Right cardiac atrium (tissue), 5 donors: ENCODE measurements at regions not wholly inside any gene's neighbourhood (a gene's known extent, or its start where the extent isn't known, plus 50 kb on each side); places are given as distances from the start of the nearest gene placed in this dataset.

Experiments used
- ATAC-seq, 2 donors: fragments of 200-7000 bp; cut with Tn5 transposase; one replicate each; pipeline versions ENCODE4 v1.8.0 to v1.9.1; 2020; ENCODE audit warnings: moderate library complexity in 2 of 2, mild to moderate bottlenecking in 1 of 2
- DNase-seq, 3 donors: peaks; one replicate each; pipeline ENCODE4 v3.0.0-alpha.2; 2020
- H3K27ac ChIP-seq: one replicate; pipeline ENCODE4 v1.5.1; 2013; ENCODE audit warnings: mild to moderate bottlenecking, low read length, control low read depth, moderate library complexity
- H3K27me3 ChIP-seq: one replicate; pipeline ENCODE4 v1.6.1; 2013; ENCODE audit not compliant: control insufficient read depth, insufficient read depth
- H3K4me1 ChIP-seq: one replicate; pipeline ENCODE4 v1.6.1; 2013; ENCODE audit warnings: low read length; ENCODE audit not compliant: control insufficient read depth, insufficient read depth
- H3K4me3 ChIP-seq: one replicate; pipeline ENCODE4 v1.5.1; 2013; ENCODE audit warnings: low read length, control low read depth
- H3K9me3 ChIP-seq: one replicate; pipeline ENCODE4 v1.6.1; 2013; ENCODE audit warnings: low read length; ENCODE audit not compliant: control insufficient read depth
- WGBS: extraction: QIAGEN DNeasy Blood & Tissue Kit; methylation state at CpG from one replicate; pipeline ENCODE4 v1.1.7; 2013; 5-methylcytosine and 5-hydroxymethylcytosine counted together
- intact Hi-C, 4 donors: fragments of 100-400 bp; cut with DNase I; formaldehyde crosslinking; loops; one replicate each; pipeline versions ENCODE4 v1.11.0 to v1.14.0; 2022 to 2023
- donor health status: healthy with polysubstance abuse.
- donor health status: DM: no; HTN: yes; CAD: no.
- donor health status: DM: no; HTN: no; CAD: no.
- donor health status: DM: no; HTN: yes; CAD: no; lungs with severe emphysema.
- donor health status: DM: yes; HTN: yes; CAD: no.

DNA sequence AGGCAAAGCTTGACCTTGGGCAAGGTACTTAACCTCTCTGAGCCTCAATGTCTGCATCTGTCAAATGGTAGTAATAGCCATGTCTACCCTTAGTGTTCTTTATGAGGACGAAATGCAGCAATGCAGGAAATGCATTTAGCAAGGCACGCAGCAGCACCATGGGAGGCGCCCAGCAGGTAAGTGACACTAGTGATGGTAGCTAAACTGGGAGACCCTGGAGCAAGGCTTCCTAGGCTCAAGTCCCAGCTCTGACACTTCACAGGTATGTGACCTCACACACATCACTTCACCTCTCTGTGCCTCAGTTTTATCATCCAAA lies 289.0 kb downstream of the RRAGC start:
- H3K9me3 ChIP-seq, result no peaks in the 10 kb centered on the region
- H3K27me3 ChIP-seq, result no peaks in the 10 kb centered on the region
- H3K4me1 ChIP-seq, result no peaks in the 10 kb centered on the region
- intact Hi-C loops, result no loop called here
- ATAC-seq (no peak), DNase-seq (no peak)
- H3K4me3 ChIP-seq, result no peak overlapping the region
- H3K27ac ChIP-seq, result no peak overlapping the region
- 80% methylated on average over 3 of the region's 3 CpGs for WGBS

DNA sequence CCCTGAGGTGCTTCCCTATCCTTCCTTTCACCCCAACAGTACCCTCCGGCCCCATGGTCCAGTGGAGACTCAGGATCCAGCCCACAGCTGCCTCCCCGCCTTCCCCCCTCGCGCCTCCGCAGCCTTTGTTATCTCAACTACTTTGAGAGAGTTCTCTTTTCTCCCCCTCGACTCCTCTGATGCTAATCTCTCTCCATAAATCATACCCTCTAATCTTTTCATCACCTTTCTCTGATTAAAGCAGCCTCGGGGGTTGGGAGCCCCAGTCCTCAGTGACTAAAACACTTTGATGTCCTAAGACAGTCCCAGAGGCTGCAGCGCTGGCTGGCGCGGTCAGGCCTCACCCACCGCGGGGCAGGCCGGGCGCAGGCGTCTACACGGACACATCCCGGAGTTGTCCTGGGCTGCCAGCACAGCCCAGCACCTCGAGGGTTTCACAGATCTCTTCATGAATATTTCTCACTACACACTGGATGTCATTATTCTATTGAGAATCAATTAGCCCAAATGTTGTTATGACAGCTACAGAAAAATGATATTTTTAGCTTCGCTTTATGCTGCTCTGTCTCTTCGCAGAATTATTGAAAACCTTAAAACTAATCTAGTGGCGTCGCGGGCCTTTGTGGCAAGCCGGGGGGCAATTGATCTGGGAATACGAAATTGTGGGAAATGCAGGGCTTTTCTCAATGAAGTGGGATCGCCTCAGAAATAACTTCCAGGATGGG lies 289.5 kb downstream of the RRAGC start:
- ATAC-seq (no peak), DNase-seq (no peak)
- no peak overlapping the region for H3K27ac ChIP-seq
- no peaks in the 10 kb centered on the region for H3K4me1 ChIP-seq
- no peaks in the 10 kb centered on the region for H3K9me3 ChIP-seq
- no peak overlapping the region for H3K4me3 ChIP-seq
- intact Hi-C loops, result no loop called here
- no peaks in the 10 kb centered on the region for H3K27me3 ChIP-seq
- 52% methylated on average over 26 of the region's 26 CpGs for WGBS

DNA sequence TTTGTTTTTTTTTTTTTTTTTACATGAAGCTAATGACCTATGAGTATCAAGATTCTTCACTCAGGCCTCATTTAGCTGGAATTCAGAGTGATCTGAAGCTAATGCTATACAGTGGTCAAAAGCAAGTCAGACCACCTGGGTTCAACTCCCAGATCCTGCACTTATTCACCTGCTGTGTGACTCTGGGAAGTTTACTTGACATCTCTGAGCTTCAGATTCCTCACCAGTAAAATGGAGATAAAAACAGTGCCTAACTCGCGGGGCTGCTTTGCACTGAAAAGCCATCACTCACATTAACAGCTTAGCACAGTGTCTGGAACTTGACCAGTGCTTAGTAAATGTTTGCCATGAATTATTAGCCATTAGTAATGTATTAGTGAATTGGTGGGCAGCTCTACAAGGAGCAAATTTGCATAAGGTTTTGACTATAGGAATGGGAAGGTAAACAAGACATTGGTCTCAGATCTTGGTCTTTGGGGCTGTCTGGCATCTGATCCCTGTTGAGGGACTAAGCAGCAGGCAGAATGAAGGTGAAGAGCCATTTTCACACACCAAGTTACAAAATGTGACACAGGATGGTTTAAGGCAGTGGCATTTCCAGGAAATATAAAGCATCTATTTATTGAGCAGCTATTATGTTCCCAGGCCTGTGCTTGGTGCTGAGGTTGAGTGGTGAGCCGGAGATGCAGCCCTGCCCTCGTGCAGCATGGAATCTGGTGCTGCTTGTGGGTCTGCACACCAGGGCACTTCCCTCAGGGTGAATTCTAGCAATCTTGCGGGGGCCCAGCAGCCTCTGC lies 291.3 kb downstream of the RRAGC start:
- Histone ChIP-seq H3K9me3 (no peaks in the 10 kb centered on the region), H3K4me1 (no peaks in the 10 kb centered on the region), H3K27me3 (peaks cover 4% of the 10 kb centered on the region), H3K27ac (no peak overlapping the region), H3K4me3 (no peak overlapping the region)
- DNase-seq, result no peak
- intact Hi-C loops, result no loop called here
- no peak for ATAC-seq
- WGBS, result 88% methylated on average over 5 of the region's 5 CpGs

DNA sequence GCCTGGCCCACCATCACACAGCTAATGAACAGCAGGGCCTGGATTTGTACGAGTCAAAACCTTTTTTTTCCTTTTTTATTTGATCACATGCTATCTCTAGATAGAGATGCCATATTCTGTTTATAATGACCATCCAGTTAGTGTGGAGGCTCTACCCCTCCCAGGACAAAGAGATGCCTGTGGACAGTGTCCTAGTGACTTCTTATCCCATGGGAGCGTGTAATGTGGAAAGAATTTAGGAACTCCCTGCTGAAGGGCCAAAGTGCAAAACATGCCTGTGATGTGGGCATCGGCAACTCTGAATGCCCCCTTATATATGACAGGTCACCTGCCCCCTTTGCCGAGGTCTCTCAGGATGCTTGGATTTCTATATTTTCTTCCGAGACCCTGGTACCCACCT lies 292.2 kb downstream of the RRAGC start:
- ATAC-seq (no peak), DNase-seq (no peak)
- intact Hi-C loops, result no loop called here
- Histone ChIP-seq H3K4me1 (no peaks in the 10 kb centered on the region), H3K4me3 (no peak overlapping the region), H3K27ac (no peak overlapping the region), H3K9me3 (no peaks in the 10 kb centered on the region), H3K27me3 (peaks cover 4% of the 10 kb centered on the region)
- WGBS, result 73% methylated on average over 5 of the region's 5 CpGs

DNA sequence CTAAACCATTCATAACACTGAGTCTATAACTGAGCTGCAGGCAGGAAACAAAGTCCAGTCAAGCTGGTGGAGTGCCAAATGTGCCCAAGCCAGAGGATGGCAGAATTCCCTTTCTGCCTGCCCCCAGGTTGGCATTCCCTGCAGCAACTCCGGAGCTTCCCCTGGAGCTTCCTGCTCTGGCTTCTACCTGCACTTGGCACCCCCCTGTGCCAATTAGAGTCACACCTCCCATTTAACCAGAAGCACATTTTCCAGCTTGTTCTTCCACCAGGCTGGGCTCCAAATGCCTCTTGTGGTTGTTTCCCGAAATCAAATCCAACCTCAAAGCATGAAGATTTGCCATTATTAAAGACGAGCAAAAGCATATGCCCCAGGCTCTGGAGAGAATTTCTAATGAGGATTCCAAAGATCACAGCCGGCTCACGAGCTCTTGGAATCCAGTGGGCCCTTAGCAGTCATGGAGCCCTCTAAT lies 294.5 kb downstream of the RRAGC start:
- intact Hi-C loops, result no loop called here
- Histone ChIP-seq H3K4me1 (no peaks in the 10 kb centered on the region), H3K4me3 (no peak overlapping the region), H3K9me3 (no peaks in the 10 kb centered on the region), H3K27me3 (peaks cover 4% of the 10 kb centered on the region), H3K27ac (no peak overlapping the region)
- WGBS, result 47% methylated on average over 5 of the region's 5 CpGs
- DNase-seq (no peak), ATAC-seq (no peak)

DNA sequence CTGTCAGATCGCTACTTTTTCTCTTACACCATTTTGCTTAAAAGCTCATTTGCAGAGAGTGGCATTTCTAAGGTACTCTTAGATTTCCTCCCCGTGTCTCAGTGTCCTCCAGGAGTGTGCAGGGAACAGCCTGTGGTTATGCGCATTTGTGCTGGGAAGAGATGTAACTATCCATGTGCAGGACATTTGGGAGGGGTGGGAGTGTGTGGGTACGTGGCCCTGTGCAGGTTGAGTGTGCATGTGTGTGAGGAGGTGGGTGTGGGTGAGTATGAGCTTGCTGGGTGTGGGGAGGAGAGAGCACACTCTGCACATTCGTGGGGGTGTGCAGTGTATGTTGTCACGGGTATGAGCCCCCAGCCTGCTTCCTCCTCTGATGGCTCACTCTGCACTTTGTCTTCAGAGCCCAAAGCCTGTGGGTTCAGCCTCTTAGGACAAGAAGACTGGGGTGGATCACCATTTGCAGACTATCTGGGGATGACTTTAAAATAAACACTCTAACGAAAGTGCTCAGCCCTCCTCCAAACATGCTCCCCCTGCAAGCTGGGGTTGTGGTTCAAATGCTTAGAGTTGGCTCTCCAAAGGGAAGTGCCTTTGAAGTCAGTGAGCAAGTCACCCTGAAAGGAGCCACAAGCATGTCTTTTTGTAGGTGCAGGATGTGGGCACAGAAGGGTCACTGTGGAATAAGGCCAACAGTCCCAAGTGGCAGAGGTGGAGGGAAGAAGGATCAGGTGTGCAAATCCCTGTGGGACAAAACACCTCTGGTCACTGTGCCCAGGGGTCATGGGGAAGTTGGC lies 295.4 kb downstream of the RRAGC start:
- Histone ChIP-seq H3K4me1 (no peaks in the 10 kb centered on the region), H3K27me3 (peaks cover 4% of the 10 kb centered on the region), H3K9me3 (no peaks in the 10 kb centered on the region), H3K27ac (no peak overlapping the region), H3K4me3 (no peak overlapping the region)
- ATAC-seq (no peak), DNase-seq (no peak)
- intact Hi-C loops, result no loop called here
- WGBS, result 71% methylated on average over 7 of the region's 7 CpGs

DNA sequence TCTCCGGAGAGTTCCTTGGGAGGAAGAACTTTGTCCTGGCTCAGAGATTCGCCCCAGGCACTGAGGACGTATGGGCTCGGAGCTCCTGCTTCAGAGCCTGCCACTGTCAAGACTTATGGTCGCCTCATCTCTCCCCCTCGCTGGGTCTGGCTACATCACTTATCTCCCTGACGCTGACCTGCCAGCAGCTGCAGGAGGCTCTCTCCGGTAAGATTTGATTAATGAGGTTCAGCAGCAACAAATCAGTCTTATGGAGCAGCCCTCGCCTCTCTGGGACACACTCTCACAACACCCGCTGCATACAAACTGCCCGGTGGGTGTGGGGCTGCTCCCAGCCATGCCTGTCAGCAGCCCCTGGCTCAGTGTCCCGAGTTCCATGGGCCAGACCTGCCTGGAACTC lies 297.8 kb downstream of the RRAGC start:
- intact Hi-C loops, result no loop called here
- H3K4me3 ChIP-seq, result no peak overlapping the region
- no peaks in the 10 kb centered on the region for H3K4me1 ChIP-seq
- H3K27ac ChIP-seq, result no peak overlapping the region
- ATAC-seq (no peak), DNase-seq (no peak)
- no peaks in the 10 kb centered on the region for H3K9me3 ChIP-seq
- WGBS, result 26% methylated on average over 12 of the region's 12 CpGs
- peaks cover 4% of the 10 kb centered on the region for H3K27me3 ChIP-seq

DNA sequence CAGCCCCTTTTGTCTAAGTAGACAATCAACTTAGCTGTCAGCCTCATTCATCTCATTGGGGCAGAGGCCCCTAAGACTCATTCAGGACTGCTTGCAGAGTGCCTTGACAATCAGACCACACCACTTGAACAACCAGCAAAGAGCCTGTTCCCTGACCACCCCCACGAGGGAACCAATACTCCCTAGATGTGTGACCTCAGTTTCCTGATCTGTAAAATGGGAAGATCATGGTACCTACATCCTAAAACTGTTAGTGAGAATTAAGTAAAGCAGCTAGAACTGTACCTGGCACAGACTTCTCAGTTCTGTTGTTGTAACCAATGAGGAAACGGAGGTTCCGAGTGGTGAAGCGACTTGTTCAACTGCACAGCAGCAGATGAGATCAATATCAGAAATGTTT lies 298.5 kb downstream of the RRAGC start:
- H3K4me1 ChIP-seq, result no peaks in the 10 kb centered on the region
- intact Hi-C loops, result no loop called here
- no peak overlapping the region for H3K27ac ChIP-seq
- ATAC-seq, result no peak
- DNase-seq, result no peak
- 77% methylated on average over 4 of the region's 4 CpGs for WGBS
- no peak overlapping the region for H3K4me3 ChIP-seq
- peaks cover 4% of the 10 kb centered on the region for H3K27me3 ChIP-seq
- H3K9me3 ChIP-seq, result no peaks in the 10 kb centered on the region

DNA sequence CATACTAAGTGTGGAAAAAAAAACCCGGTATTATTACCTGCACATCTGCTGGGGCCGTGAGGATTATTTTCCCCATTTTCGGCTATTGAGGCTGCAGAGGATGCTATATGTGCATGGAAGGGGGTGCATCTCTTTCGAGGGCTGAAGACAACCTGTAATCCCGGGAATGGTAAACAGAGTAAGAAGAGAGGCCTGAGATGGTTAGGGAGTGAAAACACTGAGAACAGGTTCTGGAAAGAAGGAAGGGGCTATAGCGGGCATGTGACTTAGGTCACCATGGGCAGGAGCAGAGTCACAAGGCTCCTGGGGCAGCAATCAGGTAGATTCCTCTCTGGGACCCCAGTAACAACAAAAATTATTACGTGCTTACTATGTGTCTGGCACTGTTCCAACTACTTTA lies 299.1 kb downstream of the RRAGC start:
- intact Hi-C loops, result no loop called here
- H3K9me3 ChIP-seq, result no peaks in the 10 kb centered on the region
- peaks cover 4% of the 10 kb centered on the region for H3K27me3 ChIP-seq
- 84% methylated on average over 7 of the region's 7 CpGs for whole genome bisulfite sequencing
- H3K4me3 ChIP-seq, result no peak overlapping the region
- no peak for ATAC-seq
- H3K4me1 ChIP-seq, result no peaks in the 10 kb centered on the region
- no peak for DNase-seq
- no peak overlapping the region for H3K27ac ChIP-seq

DNA sequence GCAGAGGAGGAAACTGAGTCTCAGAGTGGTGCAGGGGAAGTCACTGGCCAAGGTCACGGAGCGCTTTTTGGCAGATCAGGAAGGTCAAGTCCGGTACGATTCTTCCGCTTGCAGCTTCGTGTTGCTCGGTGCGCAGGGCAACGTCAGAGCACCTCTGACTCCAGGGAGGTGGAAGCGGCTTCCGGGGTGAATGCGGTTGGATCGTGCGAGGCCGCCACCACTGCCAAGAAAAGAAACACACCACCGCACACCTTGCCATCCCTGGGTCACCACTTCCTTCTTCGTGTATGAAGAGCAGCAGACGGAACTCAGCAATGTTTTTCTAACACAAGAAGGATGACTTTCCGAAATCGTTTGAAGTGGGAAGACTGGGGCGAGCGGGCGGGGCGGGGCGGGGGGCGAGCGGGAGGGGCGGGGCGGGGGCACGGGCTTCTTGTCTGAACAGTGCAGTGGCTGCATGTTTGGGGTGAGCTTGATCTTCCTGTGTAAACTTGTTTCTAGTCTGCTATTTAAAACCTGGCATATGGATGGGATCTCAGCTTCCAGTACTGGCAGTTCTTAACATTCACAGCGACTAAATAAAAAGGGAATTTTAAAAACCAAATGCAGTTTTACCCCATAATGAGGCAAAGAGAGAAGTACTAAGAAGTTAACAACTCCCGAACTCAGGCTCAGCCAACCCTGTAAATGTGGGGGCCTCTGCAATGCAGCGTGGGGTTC lies 300.0 kb downstream of the RRAGC start:
- no peaks in the 10 kb centered on the region for H3K9me3 ChIP-seq
- WGBS, result 11% methylated on average over 33 of the region's 33 CpGs
- no peak overlapping the region for H3K27ac ChIP-seq
- H3K4me1 ChIP-seq, result no peaks in the 10 kb centered on the region
- peak in 1 of 2 donors; percentile 43 for ATAC-seq
- DNase-seq, result peak in 2 of 3 donors; percentile 55 to 69
- peak overlapping the region; percentile 13 for H3K4me3 ChIP-seq
- intact Hi-C loops, result no loop called here
- H3K27me3 ChIP-seq, result peaks cover 4% of the 10 kb centered on the region
